ENCODE measurements at regions not wholly inside any gene's neighbourhood (a gene's known extent, or its start where the extent isn't known, plus 50 kb on each side); places are given as distances from the start of the nearest gene placed in this dataset.

DNA sequence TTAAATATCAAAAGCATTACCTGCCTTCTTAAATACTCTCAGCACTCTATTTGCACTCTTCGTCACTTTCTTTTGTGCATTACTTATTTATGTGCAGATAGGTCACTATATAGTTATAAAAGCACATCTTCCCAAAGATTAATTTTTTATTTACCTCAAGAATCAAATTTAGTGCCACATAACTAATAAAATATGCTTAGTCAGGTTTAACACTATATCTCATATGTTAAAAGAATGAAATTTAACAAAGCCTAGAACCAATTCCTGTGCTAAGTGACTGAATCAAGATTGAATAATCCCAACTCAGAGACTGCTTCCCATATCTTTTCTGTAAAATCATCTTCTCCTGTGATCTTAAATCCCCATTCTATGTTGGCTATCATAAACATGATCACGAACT lies 957.5 kb upstream of the NXPH2 start:
- TF ChIP-seq EP300 (IDR thresholded peaks at IDR 0.05): no peak
- TF ChIP-seq, protein P1, sequence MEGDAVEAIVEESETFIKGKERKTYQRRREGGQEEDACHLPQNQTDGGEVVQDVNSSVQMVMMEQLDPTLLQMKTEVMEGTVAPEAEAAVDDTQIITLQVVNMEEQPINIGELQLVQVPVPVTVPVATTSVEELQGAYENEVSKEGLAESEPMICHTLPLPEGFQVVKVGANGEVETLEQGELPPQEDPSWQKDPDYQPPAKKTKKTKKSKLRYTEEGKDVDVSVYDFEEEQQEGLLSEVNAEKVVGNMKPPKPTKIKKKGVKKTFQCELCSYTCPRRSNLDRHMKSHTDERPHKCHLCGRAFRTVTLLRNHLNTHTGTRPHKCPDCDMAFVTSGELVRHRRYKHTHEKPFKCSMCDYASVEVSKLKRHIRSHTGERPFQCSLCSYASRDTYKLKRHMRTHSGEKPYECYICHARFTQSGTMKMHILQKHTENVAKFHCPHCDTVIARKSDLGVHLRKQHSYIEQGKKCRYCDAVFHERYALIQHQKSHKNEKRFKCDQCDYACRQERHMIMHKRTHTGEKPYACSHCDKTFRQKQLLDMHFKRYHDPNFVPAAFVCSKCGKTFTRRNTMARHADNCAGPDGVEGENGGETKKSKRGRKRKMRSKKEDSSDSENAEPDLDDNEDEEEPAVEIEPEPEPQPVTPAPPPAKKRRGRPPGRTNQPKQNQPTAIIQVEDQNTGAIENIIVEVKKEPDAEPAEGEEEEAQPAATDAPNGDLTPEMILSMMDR (IDR thresholded peaks at IDR 0.05): no peak
